SK-N-SH (cell line): ENCODE measurements at regions not wholly inside any gene's neighbourhood (a gene's known extent, or its start where the extent isn't known, plus 50 kb on each side); places are given as distances from the start of the nearest gene placed in this dataset.

Source experiments
- CTCF ChIP-seq: fragments of 200-600 bp; sonication (generic); IDR thresholded peaks from 2 replicates; pipeline ENCODE4 v1.6.1; 2017; ENCODE audit warnings: antibody characterized with exemption, mild to moderate bottlenecking, moderate library complexity
- FOXM1 ChIP-seq: IDR thresholded peaks from 2 replicates; pipeline ENCODE4 v1.4.0; 2012; ENCODE audit warnings: low read depth, mild to moderate bottlenecking
- IRF3 ChIP-seq: fragments of 150-350 bp; IDR thresholded peaks from 2 replicates; pipeline ENCODE4 v1.6.1; 2016; ENCODE audit warnings: mild to moderate bottlenecking, low read depth, low read length
- JUND ChIP-seq: IDR thresholded peaks from 2 replicates; pipeline ENCODE4 v1.4.0; 2012
- MAX ChIP-seq: IDR thresholded peaks from 2 replicates; pipeline ENCODE4 v1.4.0; 2012; ENCODE audit warnings: low read depth
- MXI1 ChIP-seq: IDR thresholded peaks from 2 replicates; pipeline ENCODE4 v1.6.1; 2012; ENCODE audit warnings: mild to moderate bottlenecking, low read depth, low read length, improper control_type of control experiment
- PBX3 ChIP-seq: IDR thresholded peaks from 2 replicates; pipeline ENCODE4; 2012
- POLR2AphosphoS5 ChIP-seq: IDR thresholded peaks from 2 replicates; pipeline ENCODE4 v1.6.1; 2012; ENCODE audit warnings: low read depth, low read length
- RAD21 ChIP-seq: IDR thresholded peaks from 2 replicates; pipeline ENCODE4 v1.6.1; 2012; ENCODE audit warnings: mild to moderate bottlenecking, low read length
- SIN3A ChIP-seq: IDR thresholded peaks from 2 replicates; pipeline ENCODE4 v1.6.1; 2012; ENCODE audit warnings: low read depth, mild to moderate bottlenecking, low read length, moderate library complexity, borderline replicate concordance
- TCF12 ChIP-seq: IDR thresholded peaks from 2 replicates; pipeline ENCODE4 v1.4.0; 2012
- TEAD4 ChIP-seq: IDR thresholded peaks from 2 replicates; pipeline ENCODE4 v1.4.0; 2012; ENCODE audit warnings: mild to moderate bottlenecking, borderline replicate concordance; ENCODE audit not compliant: insufficient read depth
- YY1 ChIP-seq: IDR thresholded peaks from 2 replicates; pipeline ENCODE4 v1.4.0; 2012; ENCODE audit warnings: low read depth, mild to moderate bottlenecking

- TF ChIP-seq YY1 (no peak), POLR2AphosphoS5 (no peak), CTCF (no peak), MXI1 (no peak), JUND (no peak), FOXM1 (no peak), TEAD4 (no peak), TCF12 (no peak), SIN3A (no peak), IRF3 (no peak), PBX3 (no peak), MAX (no peak), RAD21 (no peak)
These were observed 1264.6 kb downstream of the REEP3 start for GRCh38 chr10:64785816-64786215.
